ENCODE measurements at regions not wholly inside any gene's neighbourhood (a gene's known extent, or its start where the extent isn't known, plus 50 kb on each side); places are given as distances from the start of the nearest gene placed in this dataset.

GRCh38 chr11:19378814-19379213 is 138.1 kb upstream of the E2F8 start:
- TF ChIP-seq FOXJ2 (tag; IDR thresholded peaks at IDR 0.05) = no peak
- TF ChIP-seq CBX3 (IDR thresholded peaks at IDR 0.05; ENCODE audit: borderline replicate concordance in 1 of 2, low read length in 2 of 2) = no peak
- TF ChIP-seq EP300 (IDR thresholded peaks at IDR 0.05; ENCODE audit: low read length) = no peak
- no peak for TF ChIP-seq ZBTB34 (CRISPR knock-in tag; IDR thresholded peaks at IDR 0.05)
